ENCODE measurements at regions not wholly inside any gene's neighbourhood (a gene's known extent, or its start where the extent isn't known, plus 50 kb on each side); places are given as distances from the start of the nearest gene placed in this dataset.

DNA sequence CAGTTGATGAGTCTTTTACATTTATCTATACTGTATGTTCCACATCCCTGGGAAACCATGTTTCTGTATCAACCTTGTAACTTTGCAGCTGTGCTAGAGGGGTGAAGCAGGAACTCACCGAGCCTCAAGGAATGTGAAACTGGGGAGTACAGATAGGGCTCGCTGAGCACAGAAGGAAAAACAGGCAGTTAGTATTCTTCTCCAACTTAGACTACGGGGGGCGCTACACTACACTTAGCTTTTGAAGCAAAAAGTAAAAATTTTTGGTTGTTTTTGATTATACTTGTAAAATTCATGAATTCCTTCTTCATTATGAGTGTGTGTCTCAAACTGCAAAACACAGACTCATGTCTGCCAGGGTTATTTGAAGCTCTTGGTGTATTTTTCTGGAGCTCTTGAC is 132.7 kb upstream of the RGMA start:
- no peaks in the 10 kb centered on the region for H3K36me3 ChIP-seq (replicated peaks; ENCODE audit: control insufficient read depth, insufficient read depth, low read length)
- DNase-seq, result no peak
- H3K27me3 ChIP-seq (ENCODE audit: control insufficient read depth, insufficient read depth, low read length), result no peaks in the 10 kb centered on the region; the same call in 1 of the 2 replicates
- no peak overlapping the region for H3K4me3 ChIP-seq (ENCODE audit: insufficient read depth, low read depth, low read length)

GRCh38 chr15:93219859-93220420 is 130.9 kb upstream of the RGMA start:
- Histone ChIP-seq H3K27me3 (ENCODE audit: control insufficient read depth, insufficient read depth, low read length) (no peaks in the 10 kb centered on the region; the same call in 1 of the 2 replicates), H3K4me3 (ENCODE audit: insufficient read depth, low read depth, low read length) (no peak overlapping the region), H3K36me3 (replicated peaks; ENCODE audit: control insufficient read depth, insufficient read depth, low read length) (no peaks in the 10 kb centered on the region)
- no peak for DNase-seq

DNA sequence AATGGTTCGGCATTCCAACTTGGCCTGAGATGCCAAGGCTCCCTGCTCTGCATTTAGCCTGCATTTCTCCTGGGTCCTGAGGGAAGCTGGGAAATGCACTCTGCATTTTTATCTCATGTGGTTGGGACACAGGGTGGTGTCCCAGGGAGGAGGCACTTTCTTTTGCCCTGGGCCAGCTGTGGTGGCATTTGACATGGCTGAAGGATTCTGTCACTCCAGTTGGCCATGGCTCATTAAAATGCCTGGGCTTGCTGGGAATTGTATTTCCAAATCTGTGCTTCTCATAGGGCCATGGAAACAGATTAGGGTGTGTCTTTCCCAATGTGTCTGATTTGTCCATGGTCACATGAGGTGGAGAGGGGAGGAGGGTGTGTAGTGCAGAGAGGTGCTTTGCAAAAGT is 128.3 kb upstream of the RGMA start:
- no peak for DNase-seq
- Histone ChIP-seq H3K36me3 (replicated peaks; ENCODE audit: control insufficient read depth, insufficient read depth, low read length) (no peaks in the 10 kb centered on the region), H3K27me3 (ENCODE audit: control insufficient read depth, insufficient read depth, low read length) (no peaks in the 10 kb centered on the region; the same call in 1 of the 2 replicates), H3K4me3 (ENCODE audit: insufficient read depth, low read depth, low read length) (no peak overlapping the region)

GRCh38 chr15:93214106-93214505 is 125.1 kb upstream of the RGMA start:
- H3K36me3 ChIP-seq (replicated peaks; ENCODE audit: control insufficient read depth, insufficient read depth, low read length), result no peaks in the 10 kb centered on the region
- no peaks in the 10 kb centered on the region; the same call in 1 of the 2 replicates for H3K27me3 ChIP-seq (ENCODE audit: control insufficient read depth, insufficient read depth, low read length)
- no peak overlapping the region for H3K4me3 ChIP-seq (ENCODE audit: insufficient read depth, low read depth, low read length)
- no peak for DNase-seq

DNA sequence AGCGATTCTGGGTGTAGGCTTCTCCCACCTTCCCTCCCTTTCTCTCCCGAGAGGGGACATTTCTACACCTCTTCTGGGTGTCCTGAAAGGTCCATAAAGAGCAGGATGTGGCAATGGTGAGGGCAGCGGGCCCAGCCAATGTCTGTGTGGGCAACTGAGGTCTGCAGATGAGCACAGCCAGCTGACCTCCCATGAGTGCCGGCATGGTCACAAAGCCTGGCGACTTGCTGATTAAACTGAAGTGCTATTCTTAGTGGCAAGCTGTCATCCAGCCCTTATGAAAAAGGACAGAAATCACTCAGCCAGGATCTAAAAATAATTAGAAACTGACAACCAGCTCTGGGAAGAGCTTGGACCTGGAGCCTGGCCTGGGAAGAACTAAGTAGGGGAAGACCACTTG is 124.3 kb upstream of the RGMA start:
- no peak for DNase-seq
- H3K27me3 ChIP-seq (ENCODE audit: control insufficient read depth, insufficient read depth, low read length), result no peaks in the 10 kb centered on the region; the same call in 1 of the 2 replicates
- no peak overlapping the region for H3K4me3 ChIP-seq (ENCODE audit: insufficient read depth, low read depth, low read length)
- H3K36me3 ChIP-seq (replicated peaks; ENCODE audit: control insufficient read depth, insufficient read depth, low read length), result no peaks in the 10 kb centered on the region

DNA sequence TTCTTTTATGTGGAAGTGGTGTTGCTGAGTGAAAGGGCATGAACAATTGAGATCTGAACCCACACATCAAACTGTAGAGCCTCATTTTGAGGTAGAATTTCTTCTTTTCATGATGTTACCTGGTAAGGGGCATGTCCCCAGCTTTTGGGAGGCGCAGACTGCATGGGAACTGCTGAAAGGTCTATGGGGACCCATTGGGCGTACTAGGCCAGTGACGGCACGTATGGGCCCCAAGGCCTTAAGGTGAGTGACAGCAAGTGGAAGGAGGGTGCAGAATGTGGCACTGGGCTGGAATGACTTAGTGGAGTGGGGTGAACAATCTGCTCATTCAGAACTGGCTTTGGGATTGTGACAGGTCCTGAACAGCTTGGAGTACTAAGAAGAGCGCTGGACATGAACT is 123.6 kb upstream of the RGMA start:
- H3K4me3 ChIP-seq (ENCODE audit: insufficient read depth, low read depth, low read length), result no peak overlapping the region
- DNase-seq, result no peak

GRCh38 chr15:93210995-93211394 is 122.0 kb upstream of the RGMA start:
- Histone ChIP-seq H3K36me3 (replicated peaks; ENCODE audit: control insufficient read depth, insufficient read depth, low read length) (no peaks in the 10 kb centered on the region), H3K4me3 (ENCODE audit: insufficient read depth, low read depth, low read length) (no peak overlapping the region), H3K27me3 (ENCODE audit: control insufficient read depth, insufficient read depth, low read length) (no peaks in the 10 kb centered on the region)
- DNase-seq, result no peak

More for the DNA sequence above, 123.6 kb upstream of the RGMA start:
- H3K36me3 ChIP-seq (replicated peaks; ENCODE audit: control insufficient read depth, insufficient read depth, low read length), result no peaks in the 10 kb centered on the region
- H3K27me3 ChIP-seq (ENCODE audit: control insufficient read depth, insufficient read depth, low read length), result no peaks in the 10 kb centered on the region; the same call in 1 of the 2 replicates

DNA sequence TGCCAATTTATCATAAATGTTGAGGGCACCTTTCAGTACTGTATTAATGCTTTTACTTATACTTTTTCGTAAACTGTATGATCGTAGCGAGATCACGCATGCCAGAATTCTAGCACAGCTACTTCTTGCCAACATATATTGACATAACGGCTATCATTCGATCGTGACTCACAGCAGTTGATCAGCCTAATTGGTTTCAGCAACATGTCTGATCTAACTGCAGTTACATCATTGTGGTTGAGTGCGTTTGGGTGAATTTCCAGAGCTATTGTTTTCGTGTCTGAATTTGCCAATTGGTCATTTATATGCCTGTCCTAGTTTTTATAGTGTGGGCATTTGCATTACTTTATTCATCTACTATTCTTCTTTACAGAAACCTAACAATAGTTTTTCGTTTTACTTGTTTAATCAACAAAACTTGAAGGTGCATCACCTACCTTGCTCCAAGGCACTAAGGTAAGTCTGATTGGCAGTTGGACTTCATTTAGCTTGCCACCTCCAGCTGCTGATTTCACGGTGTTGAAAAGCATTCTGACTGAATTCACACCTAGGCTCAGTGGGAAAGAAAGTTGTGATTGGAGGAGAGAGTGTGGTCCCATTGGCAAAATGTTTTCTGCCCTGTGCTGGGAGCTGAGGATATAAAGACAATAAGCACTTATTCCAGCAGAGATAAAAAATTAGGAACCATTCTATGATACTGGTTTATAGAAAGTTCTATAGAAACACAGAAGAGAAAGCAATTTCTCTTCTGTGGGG is 120.9 kb upstream of the RGMA start:
- no peaks in the 10 kb centered on the region for H3K36me3 ChIP-seq (replicated peaks; ENCODE audit: control insufficient read depth, insufficient read depth, low read length)
- H3K4me3 ChIP-seq (ENCODE audit: insufficient read depth, low read depth, low read length), result no peak overlapping the region
- H3K27me3 ChIP-seq (ENCODE audit: control insufficient read depth, insufficient read depth, low read length), result no peaks in the 10 kb centered on the region
- no peak for DNase-seq

DNA sequence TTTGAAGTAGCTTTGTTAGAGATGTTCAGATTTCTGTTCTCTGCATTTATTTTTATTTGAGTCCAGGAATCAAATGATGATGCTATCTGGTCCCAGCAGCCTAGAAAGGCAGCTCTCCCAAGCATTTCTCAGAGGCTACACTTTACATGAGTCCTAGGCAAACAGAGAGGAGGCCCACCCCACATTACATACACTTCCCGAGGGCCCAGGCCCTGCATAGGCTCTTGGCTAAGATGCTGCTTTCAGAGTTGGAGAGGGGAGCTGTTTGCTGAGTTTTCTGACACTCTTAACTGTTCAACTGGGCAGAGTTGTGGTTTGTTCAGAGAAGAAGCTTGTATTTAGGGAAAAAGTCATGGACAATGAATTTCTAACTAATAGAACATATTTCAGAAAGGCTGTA is 117.9 kb upstream of the RGMA start:
- no peak for DNase-seq
- no peaks in the 10 kb centered on the region for H3K27me3 ChIP-seq (ENCODE audit: control insufficient read depth, insufficient read depth, low read length)

GRCh38 chr15:93205413-93205812 is 116.4 kb upstream of the RGMA start:
- H3K27me3 ChIP-seq (ENCODE audit: control insufficient read depth, insufficient read depth, low read length), result no peaks in the 10 kb centered on the region
- H3K36me3 ChIP-seq (replicated peaks; ENCODE audit: control insufficient read depth, insufficient read depth, low read length), result no peaks in the 10 kb centered on the region
- no peak for DNase-seq
- H3K4me3 ChIP-seq (ENCODE audit: insufficient read depth, low read depth, low read length), result no peak overlapping the region

More for the DNA sequence above, 117.9 kb upstream of the RGMA start:
- Histone ChIP-seq H3K4me3 (ENCODE audit: insufficient read depth, low read depth, low read length) (no peak overlapping the region), H3K36me3 (replicated peaks; ENCODE audit: control insufficient read depth, insufficient read depth, low read length) (no peaks in the 10 kb centered on the region)

DNA sequence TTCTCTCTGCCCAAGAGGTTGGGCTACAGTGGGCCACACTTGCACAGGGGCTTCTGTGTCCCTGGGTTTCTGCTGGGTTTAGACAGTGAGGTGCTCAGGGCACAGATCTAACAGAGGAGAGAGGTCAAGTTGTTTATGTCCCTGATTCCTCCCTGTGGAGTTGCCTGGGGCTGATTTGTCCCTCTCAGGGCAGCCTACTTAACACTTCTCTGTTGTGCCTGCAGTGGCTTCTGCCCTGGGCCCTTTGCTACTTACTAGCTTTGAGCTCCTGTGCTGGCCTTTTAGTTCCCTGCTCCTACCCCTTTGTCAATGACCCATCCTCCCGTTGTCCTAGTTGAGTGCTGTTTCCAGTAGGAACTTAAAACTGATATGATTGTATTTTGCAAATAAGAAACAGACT is 114.0 kb upstream of the RGMA start:
- Histone ChIP-seq H3K36me3 (replicated peaks; ENCODE audit: control insufficient read depth, insufficient read depth, low read length) (no peaks in the 10 kb centered on the region), H3K27me3 (ENCODE audit: control insufficient read depth, insufficient read depth, low read length) (no peaks in the 10 kb centered on the region), H3K4me3 (ENCODE audit: insufficient read depth, low read depth, low read length) (no peak overlapping the region)
- DNase-seq, result no peak

DNA sequence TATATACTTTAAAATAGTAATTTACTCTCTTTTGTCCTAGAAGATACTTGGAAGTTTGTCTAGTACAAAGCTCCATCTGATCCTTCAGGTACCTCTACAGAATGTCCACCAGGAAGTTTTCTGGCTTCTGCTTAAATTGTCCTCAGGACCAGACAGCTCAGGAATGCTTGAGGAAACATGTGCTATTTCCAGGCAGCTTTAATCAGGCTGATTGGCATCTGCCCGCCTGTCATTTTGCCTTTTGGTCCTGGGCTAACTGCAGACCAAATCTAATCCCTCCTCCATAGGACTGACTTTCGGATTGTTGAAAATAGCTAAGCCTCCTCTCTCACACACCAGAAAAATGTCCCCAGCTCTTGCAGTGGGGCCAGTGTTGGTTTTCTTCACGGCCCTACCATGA is 113.4 kb upstream of the RGMA start:
- Histone ChIP-seq H3K4me3 (ENCODE audit: insufficient read depth, low read depth, low read length) (no peak overlapping the region), H3K36me3 (replicated peaks; ENCODE audit: control insufficient read depth, insufficient read depth, low read length) (no peaks in the 10 kb centered on the region), H3K27me3 (ENCODE audit: control insufficient read depth, insufficient read depth, low read length) (no peaks in the 10 kb centered on the region)
- DNase-seq, result no peak

DNA sequence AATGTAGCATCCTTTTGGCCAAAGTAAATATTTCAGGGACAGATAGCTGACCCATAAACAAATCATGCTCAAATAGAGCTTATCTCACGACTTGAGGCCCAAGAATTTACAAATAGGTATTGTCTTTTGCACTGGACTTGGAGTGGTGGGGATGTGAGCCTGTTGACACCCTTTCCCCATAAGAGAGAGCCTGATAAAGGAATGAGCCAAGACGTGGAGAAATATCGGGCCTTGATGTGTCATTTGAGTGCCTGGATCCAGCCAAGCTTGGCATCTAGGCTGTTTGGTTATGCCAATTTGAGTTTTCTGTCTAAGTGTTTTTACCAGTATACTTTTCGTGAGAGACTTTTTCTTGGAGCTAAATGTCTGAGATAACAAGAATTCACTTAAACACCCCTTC is 112.9 kb upstream of the RGMA start:
- no peak overlapping the region for H3K4me3 ChIP-seq (ENCODE audit: insufficient read depth, low read depth, low read length)
- no peaks in the 10 kb centered on the region for H3K27me3 ChIP-seq (ENCODE audit: control insufficient read depth, insufficient read depth, low read length)
- DNase-seq, result no peak
- no peaks in the 10 kb centered on the region for H3K36me3 ChIP-seq (replicated peaks; ENCODE audit: control insufficient read depth, insufficient read depth, low read length)

DNA sequence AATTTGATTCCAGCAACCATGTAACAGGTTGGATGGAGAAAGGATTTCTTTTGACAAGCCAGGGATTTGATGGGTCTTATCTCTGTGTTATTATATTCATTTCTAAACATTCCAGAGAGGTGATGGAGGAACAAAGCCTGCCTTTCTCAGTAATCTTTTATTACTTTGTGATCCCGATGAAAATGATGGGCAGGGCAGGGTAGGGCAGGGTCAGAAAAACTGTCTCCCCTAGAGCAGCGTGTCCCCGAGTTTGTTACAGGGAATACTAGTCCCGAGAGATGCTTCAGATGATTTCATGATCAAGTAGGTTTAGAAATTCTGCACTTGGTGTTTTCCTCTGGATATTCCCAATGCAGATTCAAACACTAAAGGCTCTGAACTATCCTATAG is 111.8 kb upstream of the RGMA start:
- Histone ChIP-seq H3K4me3 (ENCODE audit: insufficient read depth, low read depth, low read length) (no peak overlapping the region), H3K36me3 (replicated peaks; ENCODE audit: control insufficient read depth, insufficient read depth, low read length) (no peaks in the 10 kb centered on the region), H3K27me3 (ENCODE audit: control insufficient read depth, insufficient read depth, low read length) (no peaks in the 10 kb centered on the region)
- DNase-seq, result no peak

DNA sequence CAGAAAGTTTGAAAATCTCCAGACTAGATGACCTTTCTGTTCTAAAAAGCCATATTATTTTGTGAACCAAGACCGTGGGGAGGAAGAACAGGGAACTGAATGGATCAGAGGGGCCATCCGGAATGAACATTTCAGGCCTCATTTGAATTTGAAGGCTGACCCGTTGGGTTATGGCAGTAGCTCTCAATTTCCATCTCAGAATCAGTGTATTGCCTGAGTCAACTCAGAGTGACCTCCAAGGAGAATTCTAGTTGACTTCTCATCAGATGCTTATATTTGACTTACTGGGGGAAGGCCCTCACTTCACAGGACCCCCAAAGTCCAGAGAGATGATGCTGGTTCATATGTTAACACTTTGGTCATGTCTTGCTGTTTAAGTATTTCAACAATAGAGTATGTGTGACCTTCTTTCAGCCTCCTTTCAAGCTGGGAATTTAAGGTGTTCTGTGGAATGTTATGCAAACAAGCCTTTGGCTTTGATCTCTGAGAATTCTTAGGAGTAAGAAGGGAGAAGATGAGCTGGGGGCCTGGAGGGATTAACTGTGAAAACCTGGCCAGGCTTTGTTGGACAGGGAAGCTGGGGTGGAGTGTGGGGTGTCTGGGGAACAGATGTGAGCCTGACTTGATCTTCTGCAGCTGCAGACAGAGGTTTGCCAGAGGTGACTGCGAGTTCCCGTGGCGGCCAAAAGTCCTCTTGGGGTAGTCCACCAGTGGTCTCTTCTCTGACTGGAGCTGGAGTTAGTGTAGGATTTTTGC is 111.2 kb upstream of the RGMA start:
- no peaks in the 10 kb centered on the region for H3K36me3 ChIP-seq (replicated peaks; ENCODE audit: control insufficient read depth, insufficient read depth, low read length)
- no peak for DNase-seq
- H3K27me3 ChIP-seq (ENCODE audit: control insufficient read depth, insufficient read depth, low read length), result no peaks in the 10 kb centered on the region
- H3K4me3 ChIP-seq (ENCODE audit: insufficient read depth, low read depth, low read length), result no peak overlapping the region

Data from H7 (cell line).